Tibial artery (tissue), 4 donors: ENCODE measurements at regions not wholly inside any gene's neighbourhood (a gene's known extent, or its start where the extent isn't known, plus 50 kb on each side); places are given as distances from the start of the nearest gene placed in this dataset.

Experiments
- DNase-seq, 2 donors: peaks; one replicate each; pipeline ENCODE4 v3.0.0-alpha.2; 2019
- H3K27ac ChIP-seq, 2 donors: fragments of 200-600 bp; sonication (generic) in 1 of 2; 1 replicate in 1 of 2; 2 replicates in 1 of 2; pipeline ENCODE4 v1.5.1; 2018 to 2019; ENCODE audit warnings: mild to moderate bottlenecking in 1 of 2
- H3K27me3 ChIP-seq, 2 donors: fragments of 200-600 bp; sonication (generic) in 1 of 2; one replicate each; pipeline versions ENCODE4 v1.5.1 to v1.6.0; 2016 to 2019
- H3K36me3 ChIP-seq, 3 donors: fragments of 200-600 bp; sonication (generic) in 2 of 3; one replicate each; pipeline ENCODE4 v1.5.1; 2016 to 2019; ENCODE audit warnings: mild to moderate bottlenecking in 2 of 3
- H3K4me1 ChIP-seq, 4 donors: fragments of 200-600 bp; sonication (generic) in 2 of 4; 1 replicate in 3 of 4; 2 replicates in 1 of 4; pipeline ENCODE4 v1.5.1; 2016 to 2019
- H3K4me3 ChIP-seq, 2 donors: fragments of 200-600 bp; sonication (generic) in 1 of 2; 1 replicate in 1 of 2; 2 replicates in 1 of 2; pipeline ENCODE4 v1.5.1; 2018 to 2019; ENCODE audit warnings: mild to moderate bottlenecking in 2 of 2
- H3K9me3 ChIP-seq, 3 donors: fragments of 200-600 bp; sonication (generic) in 1 of 3; one replicate each; pipeline ENCODE4 v1.5.1; 2016 to 2019
- intact Hi-C: fragments of 100-400 bp; cut with DNase I; formaldehyde crosslinking; loops from one replicate; pipeline ENCODE4 v1.15.0; 2023; ENCODE audit warnings: low total_unique reads
- TF ChIP-seq, protein P1 (sequence below), 2 experiments: fragments of 200-600 bp in 1 of 2; fragments of 450-650 bp in 1 of 2; IDR thresholded peaks; one replicate each; pipeline ENCODE4 v1.5.1; 2017 to 2019; ENCODE audit warnings: antibody characterized with exemption in 2 of 2, mild to moderate bottlenecking in 1 of 2, moderate library complexity in 1 of 2

DNA sequence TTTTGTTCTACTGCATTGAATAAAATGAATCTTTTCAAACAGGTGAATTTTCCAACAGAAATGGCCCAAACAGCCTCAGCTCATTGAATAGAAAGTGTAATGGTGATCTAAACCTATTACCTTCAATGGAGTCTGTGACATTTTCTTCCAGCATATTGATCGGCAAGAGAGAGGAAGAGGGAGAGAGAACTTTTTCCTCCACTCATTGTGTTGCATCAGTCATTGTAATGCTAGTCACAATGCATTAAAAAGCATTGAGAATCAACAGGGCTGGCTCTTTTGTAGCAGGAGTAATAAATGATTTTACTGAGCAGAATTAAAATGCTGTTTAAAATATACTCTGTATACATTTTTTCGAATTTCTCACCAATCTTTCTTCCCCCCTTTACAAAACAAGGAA, 1794.5 kb upstream of the CELF4 start:
- intact Hi-C loops, result no loop called here
- TF ChIP-seq, protein P1, sequence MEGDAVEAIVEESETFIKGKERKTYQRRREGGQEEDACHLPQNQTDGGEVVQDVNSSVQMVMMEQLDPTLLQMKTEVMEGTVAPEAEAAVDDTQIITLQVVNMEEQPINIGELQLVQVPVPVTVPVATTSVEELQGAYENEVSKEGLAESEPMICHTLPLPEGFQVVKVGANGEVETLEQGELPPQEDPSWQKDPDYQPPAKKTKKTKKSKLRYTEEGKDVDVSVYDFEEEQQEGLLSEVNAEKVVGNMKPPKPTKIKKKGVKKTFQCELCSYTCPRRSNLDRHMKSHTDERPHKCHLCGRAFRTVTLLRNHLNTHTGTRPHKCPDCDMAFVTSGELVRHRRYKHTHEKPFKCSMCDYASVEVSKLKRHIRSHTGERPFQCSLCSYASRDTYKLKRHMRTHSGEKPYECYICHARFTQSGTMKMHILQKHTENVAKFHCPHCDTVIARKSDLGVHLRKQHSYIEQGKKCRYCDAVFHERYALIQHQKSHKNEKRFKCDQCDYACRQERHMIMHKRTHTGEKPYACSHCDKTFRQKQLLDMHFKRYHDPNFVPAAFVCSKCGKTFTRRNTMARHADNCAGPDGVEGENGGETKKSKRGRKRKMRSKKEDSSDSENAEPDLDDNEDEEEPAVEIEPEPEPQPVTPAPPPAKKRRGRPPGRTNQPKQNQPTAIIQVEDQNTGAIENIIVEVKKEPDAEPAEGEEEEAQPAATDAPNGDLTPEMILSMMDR (IDR thresholded peaks at IDR 0.05), result no peak

DNA sequence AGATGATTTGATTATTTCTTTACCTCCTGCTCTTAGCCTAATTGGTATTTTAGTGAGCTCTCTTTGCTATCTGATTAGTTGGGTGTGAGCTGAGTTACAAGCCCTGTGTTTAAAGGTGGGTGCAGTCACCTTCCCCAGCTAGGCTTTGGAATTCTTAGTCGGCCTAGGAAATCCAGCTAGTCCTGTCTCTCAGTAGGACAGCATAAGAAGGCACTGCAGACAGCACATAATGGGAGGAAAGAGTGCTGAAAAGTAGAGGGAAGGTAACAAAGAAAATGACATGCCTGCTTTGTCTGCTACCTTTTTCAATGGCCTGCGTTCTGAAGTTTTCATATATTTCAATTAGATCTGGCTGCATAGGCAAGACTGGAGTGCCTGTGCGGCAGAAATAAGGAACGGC, 1794.0 kb upstream of the CELF4 start:
- Histone ChIP-seq H3K4me1 (no peaks in the 10 kb centered on the region), H3K4me3 (no peak overlapping the region), H3K9me3 (no peaks in the 10 kb centered on the region), H3K36me3 (no peaks in the 10 kb centered on the region), H3K27me3 (no peaks in the 10 kb centered on the region), H3K27ac (no peak overlapping the region)
- DNase-seq, result no peak
- intact Hi-C loops, result no loop called here
- TF ChIP-seq, protein P1 (IDR thresholded peaks at IDR 0.05), result no peak

More for the DNA sequence above, 1794.5 kb upstream of the CELF4 start:
- H3K27ac ChIP-seq, result no peak overlapping the region
- no peaks in the 10 kb centered on the region for H3K36me3 ChIP-seq
- H3K27me3 ChIP-seq, result no peaks in the 10 kb centered on the region
- no peaks in the 10 kb centered on the region for H3K4me1 ChIP-seq
- H3K9me3 ChIP-seq, result no peaks in the 10 kb centered on the region
- no peak overlapping the region for H3K4me3 ChIP-seq
- no peak for DNase-seq

DNA sequence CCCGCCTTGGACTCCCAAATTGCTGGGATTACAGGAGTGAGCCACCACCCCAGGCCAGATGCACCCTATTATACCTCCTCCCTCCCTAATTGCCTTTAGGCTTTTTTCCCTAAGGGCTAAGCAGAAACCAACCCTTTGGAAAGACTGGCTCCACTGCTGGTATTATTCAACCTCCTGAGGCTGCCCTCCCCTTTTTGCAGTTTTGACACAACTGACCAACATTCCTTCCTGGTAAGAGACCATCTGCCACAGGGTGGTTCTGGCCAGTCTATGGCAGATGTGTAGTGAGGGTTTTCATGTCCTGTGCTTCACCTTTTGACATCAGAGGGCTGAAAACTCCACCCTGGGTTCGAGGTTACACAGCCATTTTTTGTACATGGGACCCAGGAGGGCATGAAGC, 1785.3 kb upstream of the CELF4 start:
- Histone ChIP-seq H3K27ac (no peak overlapping the region), H3K27me3 (no peaks in the 10 kb centered on the region), H3K36me3 (no peaks in the 10 kb centered on the region), H3K4me3 (no peak overlapping the region), H3K9me3 (no peaks in the 10 kb centered on the region), H3K4me1 (no peaks in the 10 kb centered on the region)
- intact Hi-C loops, result no loop called here
- DNase-seq, result no peak
- TF ChIP-seq, protein P1 (IDR thresholded peaks at IDR 0.05), result no peak

DNA sequence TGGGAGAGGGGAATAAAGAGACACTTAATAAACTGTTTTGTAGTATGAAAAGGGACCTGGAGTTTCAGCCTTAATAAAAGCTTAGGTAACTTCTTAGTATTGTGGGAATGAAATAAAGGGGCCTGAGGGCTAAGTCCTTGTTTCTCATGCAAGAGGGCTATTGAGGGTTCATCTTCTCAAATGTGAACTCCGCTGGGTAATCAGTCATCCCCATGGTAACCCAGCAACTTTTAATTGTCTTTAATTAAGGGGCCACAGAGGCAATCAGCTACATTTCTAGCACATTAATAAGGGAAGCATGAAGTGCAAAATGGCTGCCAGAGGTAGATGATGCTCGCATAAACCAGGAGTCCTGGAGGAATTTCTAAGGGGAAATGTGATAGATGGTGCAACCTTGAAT, 1784.2 kb upstream of the CELF4 start:
- H3K9me3 ChIP-seq, result no peaks in the 10 kb centered on the region
- intact Hi-C loops, result no loop called here
- H3K36me3 ChIP-seq, result no peaks in the 10 kb centered on the region
- no peaks in the 10 kb centered on the region for H3K4me1 ChIP-seq
- no peak for DNase-seq
- TF ChIP-seq, protein P1 (IDR thresholded peaks at IDR 0.05), result no peak
- H3K4me3 ChIP-seq, result no peak overlapping the region
- no peak overlapping the region for H3K27ac ChIP-seq
- H3K27me3 ChIP-seq, result no peaks in the 10 kb centered on the region

DNA sequence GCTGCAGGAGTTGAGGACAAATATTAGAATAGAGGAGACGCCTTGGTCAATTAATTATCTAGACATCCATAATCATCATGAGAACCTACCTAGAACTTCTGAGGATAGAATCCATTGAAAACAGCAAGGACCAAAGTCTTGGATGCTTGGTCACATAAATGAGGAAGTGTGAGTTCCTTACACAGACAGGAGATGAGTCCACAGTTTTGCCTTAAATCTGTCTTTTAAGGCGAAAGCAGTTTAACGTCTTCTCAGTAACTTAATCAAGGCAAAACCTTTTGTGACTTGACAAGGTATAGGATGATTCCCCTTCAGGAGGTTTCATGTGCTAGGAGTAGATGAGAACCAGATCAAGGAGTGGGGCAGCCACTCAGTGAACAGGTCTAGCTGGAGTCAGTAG, 1783.2 kb upstream of the CELF4 start:
- DNase-seq, result no peak
- Histone ChIP-seq H3K4me3 (no peak overlapping the region), H3K4me1 (no peaks in the 10 kb centered on the region), H3K36me3 (no peaks in the 10 kb centered on the region), H3K9me3 (no peaks in the 10 kb centered on the region), H3K27ac (no peak overlapping the region), H3K27me3 (no peaks in the 10 kb centered on the region)
- TF ChIP-seq, protein P1 (IDR thresholded peaks at IDR 0.05), result no peak
- intact Hi-C loops, result no loop called here

DNA sequence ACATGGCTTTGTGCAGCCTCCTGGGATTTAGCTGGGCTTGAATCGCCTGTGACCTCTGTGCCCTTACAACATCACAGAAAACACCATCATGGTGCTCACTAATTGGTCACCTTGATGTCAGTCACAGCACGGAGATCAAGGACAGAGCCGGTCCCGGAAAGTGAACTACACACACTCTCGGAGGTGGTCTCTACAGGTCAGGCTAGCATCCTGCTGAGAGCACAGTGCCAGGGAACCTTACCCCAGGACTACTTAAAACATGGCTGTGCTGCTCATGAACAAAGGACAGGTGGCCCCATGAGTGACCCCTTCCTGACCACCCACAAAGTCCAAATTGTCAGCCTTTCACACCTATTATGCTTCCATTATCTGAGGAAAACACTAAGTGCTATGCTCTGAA, 1782.1 kb upstream of the CELF4 start:
- intact Hi-C loops, result no loop called here
- TF ChIP-seq, protein P1 (IDR thresholded peaks at IDR 0.05), result no peak
- Histone ChIP-seq H3K27ac (no peak overlapping the region), H3K36me3 (no peaks in the 10 kb centered on the region), H3K4me1 (no peaks in the 10 kb centered on the region), H3K27me3 (no peaks in the 10 kb centered on the region), H3K9me3 (no peaks in the 10 kb centered on the region), H3K4me3 (no peak overlapping the region)
- no peak for DNase-seq
